ENCODE measurements at regions not wholly inside any gene's neighbourhood (a gene's known extent, or its start where the extent isn't known, plus 50 kb on each side); places are given as distances from the start of the nearest gene placed in this dataset.
A peak's percentile ranks its signal among the peaks of the same experiment; 100 is the strongest.
"Not testable (repeated sequence)": the region's sequence is repeated elsewhere in the genome, so short reads cannot be mapped to it uniquely, and the experiment has no call there.

DNA sequence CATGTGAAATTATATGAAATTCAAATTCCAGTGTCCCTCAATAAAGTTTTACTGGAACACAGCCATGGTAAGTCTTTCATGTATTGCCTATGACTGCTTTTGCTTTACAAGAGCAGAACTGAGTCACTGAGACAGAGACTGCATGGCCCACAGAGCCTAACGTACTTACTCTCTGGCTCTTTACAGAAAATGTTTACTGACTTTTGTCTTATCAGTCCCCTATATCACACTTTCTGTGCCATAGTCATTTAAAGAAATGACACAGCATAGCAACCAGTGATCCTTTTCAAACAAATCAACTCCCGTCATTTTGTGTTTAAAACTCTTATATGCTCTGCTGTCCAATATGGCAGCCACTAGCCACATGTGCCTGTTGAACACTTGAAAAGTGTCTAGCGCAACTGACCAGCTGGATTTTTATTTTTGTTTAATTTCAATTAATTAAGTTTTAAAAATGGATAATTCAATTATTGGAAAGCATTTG is 129.7 kb upstream of the CDIN1 start:
- TF ChIP-seq CTCF (IDR thresholded peaks at IDR 0.05; ENCODE audit: poor library complexity, severe bottlenecking) = no peak
- Histone ChIP-seq H3K4me1 (ENCODE audit: insufficient read depth, poor library complexity, severe bottlenecking) (no peaks in the 10 kb centered on the region), H3K9me3 (ENCODE audit: severe bottlenecking) (no peaks in the 10 kb centered on the region), H3K27ac (ENCODE audit: poor library complexity, severe bottlenecking) (no peak overlapping the region), H3K4me3 (ENCODE audit: severe bottlenecking) (no peak overlapping the region), H3K27me3 (ENCODE audit: insufficient read depth, poor library complexity, severe bottlenecking) (no peaks in the 10 kb centered on the region), H3K36me3 (ENCODE audit: low read depth) (no peaks in the 10 kb centered on the region)
- ATAC-seq (ENCODE audit: low read depth) (no peak), DNase-seq (ENCODE audit: low spot score) (no peak)

- not testable (repeated sequence) for H3K27ac ChIP-seq (ENCODE audit: poor library complexity, severe bottlenecking); ATAC-seq (ENCODE audit: low read depth); H3K36me3 ChIP-seq (ENCODE audit: low read depth); H3K9me3 ChIP-seq (ENCODE audit: severe bottlenecking); H3K4me1 ChIP-seq (ENCODE audit: insufficient read depth, poor library complexity, severe bottlenecking); H3K4me3 ChIP-seq (ENCODE audit: severe bottlenecking); DNase-seq (ENCODE audit: low spot score); H3K27me3 ChIP-seq (ENCODE audit: insufficient read depth, poor library complexity, severe bottlenecking)
Measured at GRCh38 chr15:36454244-36454643, 125.2 kb upstream of the CDIN1 start.

- no peak for TF ChIP-seq CTCF (IDR thresholded peaks at IDR 0.05; ENCODE audit: poor library complexity, severe bottlenecking)
- H3K27me3 ChIP-seq (ENCODE audit: insufficient read depth, poor library complexity, severe bottlenecking) = no peaks in the 10 kb centered on the region
- H3K27ac ChIP-seq (ENCODE audit: poor library complexity, severe bottlenecking) = no peak overlapping the region
- no peaks in the 10 kb centered on the region for H3K36me3 ChIP-seq (ENCODE audit: low read depth)
- DNase-seq (ENCODE audit: low spot score) (no peak), ATAC-seq (ENCODE audit: low read depth) (no peak)
- no peak overlapping the region for H3K4me3 ChIP-seq (ENCODE audit: severe bottlenecking)
- H3K9me3 ChIP-seq (ENCODE audit: severe bottlenecking) = peaks cover 3% of the 10 kb centered on the region
- no peaks in the 10 kb centered on the region for H3K4me1 ChIP-seq (ENCODE audit: insufficient read depth, poor library complexity, severe bottlenecking)
Measured at GRCh38 chr15:36458411-36458810, 121.0 kb upstream of the CDIN1 start.

DNA sequence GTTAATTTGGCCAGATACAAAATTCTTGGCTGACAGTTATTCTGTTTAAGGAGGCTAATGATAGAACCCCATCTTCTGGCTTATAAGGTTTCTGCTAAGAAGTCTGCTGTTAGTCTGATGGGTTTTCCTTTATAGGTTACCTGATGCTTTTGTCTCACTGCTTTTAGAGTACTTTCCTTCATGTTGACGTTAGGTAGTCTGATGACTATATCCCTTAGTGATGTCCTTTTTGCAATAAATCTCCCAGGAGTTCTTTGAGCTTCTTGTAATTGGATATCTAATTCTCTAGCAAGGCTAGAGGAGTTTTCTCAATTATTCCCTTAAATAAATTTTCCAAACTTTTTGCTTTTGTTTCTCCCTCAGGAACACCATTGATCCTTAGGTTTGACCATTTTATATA is 114.1 kb upstream of the CDIN1 start:
- no peak overlapping the region for H3K4me3 ChIP-seq (ENCODE audit: severe bottlenecking)
- DNase-seq (ENCODE audit: low spot score) = no peak
- H3K27ac ChIP-seq (ENCODE audit: poor library complexity, severe bottlenecking) = no peak overlapping the region
- no peaks in the 10 kb centered on the region for H3K36me3 ChIP-seq (ENCODE audit: low read depth)
- ATAC-seq (ENCODE audit: low read depth) = peak; percentile 60; the same call in 2 of the 3 replicates
- TF ChIP-seq CTCF (IDR thresholded peaks at IDR 0.05; ENCODE audit: poor library complexity, severe bottlenecking) = no peak
- peaks cover 14% of the 10 kb centered on the region for H3K4me1 ChIP-seq (ENCODE audit: insufficient read depth, poor library complexity, severe bottlenecking)
- H3K9me3 ChIP-seq (ENCODE audit: severe bottlenecking) = peaks cover 3% of the 10 kb centered on the region
- H3K27me3 ChIP-seq (ENCODE audit: insufficient read depth, poor library complexity, severe bottlenecking) = no peaks in the 10 kb centered on the region

GRCh38 chr15:36468746-36469145 is 110.7 kb upstream of the CDIN1 start:
- Histone ChIP-seq H3K4me3 (ENCODE audit: severe bottlenecking) (no peak overlapping the region), H3K27ac (ENCODE audit: poor library complexity, severe bottlenecking) (no peak overlapping the region), H3K36me3 (ENCODE audit: low read depth) (no peaks in the 10 kb centered on the region), H3K9me3 (ENCODE audit: severe bottlenecking) (no peaks in the 10 kb centered on the region), H3K4me1 (ENCODE audit: insufficient read depth, poor library complexity, severe bottlenecking) (peaks cover 14% of the 10 kb centered on the region), H3K27me3 (ENCODE audit: insufficient read depth, poor library complexity, severe bottlenecking) (no peaks in the 10 kb centered on the region)
- ATAC-seq (ENCODE audit: low read depth) = peak; percentile 85
- no peak for TF ChIP-seq CTCF (IDR thresholded peaks at IDR 0.05; ENCODE audit: poor library complexity, severe bottlenecking)
- no peak for DNase-seq (ENCODE audit: low spot score)
